HepG2 (cell line): ENCODE measurements at regions not wholly inside any gene's neighbourhood (a gene's known extent, or its start where the extent isn't known, plus 50 kb on each side); places are given as distances from the start of the nearest gene placed in this dataset.
A peak's percentile ranks its signal among the peaks of the same experiment; 100 is the strongest.

Experiments used
- FOXA1 ChIP-seq, 2 experiments: fragments of 450-650 bp in 1 of 2; sonication (generic) in 1 of 2; formaldehyde crosslinking in 1 of 2; IDR thresholded peaks; 2 replicates each; pipeline versions ENCODE4 v1.4.0 to v1.6.1; 2016 to 2020; ENCODE audit warnings: missing genetic modification reagents in 1 of 2
- MED13 ChIP-seq: sonication (generic); formaldehyde crosslinking; IDR thresholded peaks from 2 replicates; pipeline ENCODE4 v1.5.0; 2020; ENCODE audit warnings: missing genetic modification reagents
- MEIS1 ChIP-seq: sonication (generic); formaldehyde crosslinking; IDR thresholded peaks from 2 replicates; pipeline ENCODE4 v1.9.0; 2021; ENCODE audit warnings: mild to moderate bottlenecking, missing genetic modification reagents, moderate library complexity, borderline replicate concordance
- MIXL1 ChIP-seq: IDR thresholded peaks from 2 replicates; pipeline ENCODE4 v1.6.1; 2016
- PHF8 ChIP-seq: sonication (generic); formaldehyde crosslinking; IDR thresholded peaks from 2 replicates; pipeline ENCODE4 v1.5.0; 2020; ENCODE audit warnings: missing genetic modification reagents
- TEAD3 ChIP-seq: optimal IDR thresholded peaks from 2 replicates; pipeline ENCODE3; 2016; ENCODE audit warnings: borderline replicate concordance
- ZBTB4 ChIP-seq: sonication (generic); formaldehyde crosslinking; IDR thresholded peaks from 2 replicates; pipeline ENCODE4 v1.4.0; 2020; ENCODE audit warnings: missing genetic modification reagents, mild to moderate bottlenecking, borderline replicate concordance
- ZEB1 ChIP-seq: IDR thresholded peaks from 2 replicates; pipeline ENCODE4 v1.6.1; 2012; ENCODE audit warnings: mild to moderate bottlenecking, low read depth, inconsistent platforms; ENCODE audit not compliant: insufficient replicate concordance
- ZFP62 ChIP-seq: sonication (generic); formaldehyde crosslinking; IDR thresholded peaks from 2 replicates; pipeline ENCODE4 v1.4.0; 2020; ENCODE audit warnings: missing genetic modification reagents
- ZNF142 ChIP-seq: sonication (generic); formaldehyde crosslinking; IDR thresholded peaks from 2 replicates; pipeline ENCODE4 v1.4.0; 2020; ENCODE audit warnings: missing genetic modification reagents
- ZNF496 ChIP-seq: sonication (generic); formaldehyde crosslinking; IDR thresholded peaks from 2 replicates; pipeline ENCODE4 v1.8.1; 2023; ENCODE audit warnings: mild to moderate bottlenecking, moderate library complexity, missing genetic modification reagents; ENCODE audit not compliant: insufficient replicate concordance
- ZNF567 ChIP-seq: sonication (generic); formaldehyde crosslinking; IDR thresholded peaks from 2 replicates; pipeline ENCODE4 v1.8.1; 2023; ENCODE audit warnings: mild to moderate bottlenecking, missing genetic modification reagents, borderline replicate concordance
- ZNF691 ChIP-seq: sonication (generic); formaldehyde crosslinking; IDR thresholded peaks from 2 replicates; pipeline ENCODE4 v1.4.0; 2020; ENCODE audit warnings: missing genetic modification reagents, low read depth, mild to moderate bottlenecking, borderline replicate concordance
- ZNF747 ChIP-seq: sonication (generic); formaldehyde crosslinking; IDR thresholded peaks from 2 replicates; pipeline ENCODE4 v1.8.1; 2023; ENCODE audit warnings: missing genetic modification reagents, mild to moderate bottlenecking, borderline replicate concordance
- ZSCAN30 ChIP-seq: sonication (generic); formaldehyde crosslinking; IDR thresholded peaks from 2 replicates; pipeline ENCODE4 v1.5.0; 2020; ENCODE audit warnings: mild to moderate bottlenecking, missing genetic modification reagents
- TF ChIP-seq, protein P1 (sequence below): sonication (generic); formaldehyde crosslinking; IDR thresholded peaks from 2 replicates; pipeline ENCODE4 v1.5.1; 2020; ENCODE audit warnings: mild to moderate bottlenecking, missing genetic modification reagents, borderline replicate concordance

GRCh38 chr13:49858178-49858856, 65.8 kb upstream of the KPNA3 start (continued):
- TF ChIP-seq ZBTB4 = no peak
- peak; percentile 97 for TF ChIP-seq TEAD3 (CRISPR knock-in tag)
- TF ChIP-seq, protein P1, sequence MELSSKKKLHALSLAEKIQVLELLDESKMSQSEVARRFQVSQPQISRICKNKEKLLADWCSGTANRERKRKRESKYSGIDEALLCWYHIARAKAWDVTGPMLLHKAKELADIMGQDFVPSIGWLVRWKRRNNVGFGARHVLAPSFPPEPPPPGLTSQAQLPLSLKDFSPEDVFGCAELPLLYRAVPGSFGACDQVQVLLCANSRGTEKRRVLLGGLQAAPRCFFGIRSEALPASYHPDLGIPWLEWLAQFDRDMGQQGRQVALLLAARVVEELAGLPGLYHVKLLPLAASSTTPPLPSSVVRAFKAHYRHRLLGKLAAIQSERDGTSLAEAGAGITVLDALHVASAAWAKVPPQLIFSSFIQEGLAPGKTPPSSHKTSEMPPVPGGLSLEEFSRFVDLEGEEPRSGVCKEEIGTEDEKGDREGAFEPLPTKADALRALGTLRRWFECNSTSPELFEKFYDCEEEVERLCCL (CRISPR knock-in tag) = no peak
- no peak for TF ChIP-seq ZNF142 (CRISPR knock-in tag)
- TF ChIP-seq ZNF496 (CRISPR knock-in tag) = no peak
- TF ChIP-seq PHF8 (CRISPR knock-in tag) = no peak
- TF ChIP-seq MIXL1 (CRISPR knock-in tag) = peak; percentile 78
- no peak for TF ChIP-seq ZNF747 (CRISPR knock-in tag)
- TF ChIP-seq ZFP62 = no peak
- no peak for TF ChIP-seq MED13 (CRISPR knock-in tag)
- TF ChIP-seq ZEB1 = no peak
- TF ChIP-seq FOXA1 (IDR thresholded peaks at IDR 0.05) = peak; percentile 96
- TF ChIP-seq FOXA1 (CRISPR knock-in tag; IDR thresholded peaks at IDR 0.05) = peak; percentile 96
- TF ChIP-seq ZNF567 = no peak
- no peak for TF ChIP-seq MEIS1 (CRISPR knock-in tag)
- TF ChIP-seq ZSCAN30 (CRISPR knock-in tag) = no peak
- no peak for TF ChIP-seq ZNF691 (CRISPR knock-in tag)
